ENCODE measurements at regions not wholly inside any gene's neighbourhood (a gene's known extent, or its start where the extent isn't known, plus 50 kb on each side); places are given as distances from the start of the nearest gene placed in this dataset.

DNA sequence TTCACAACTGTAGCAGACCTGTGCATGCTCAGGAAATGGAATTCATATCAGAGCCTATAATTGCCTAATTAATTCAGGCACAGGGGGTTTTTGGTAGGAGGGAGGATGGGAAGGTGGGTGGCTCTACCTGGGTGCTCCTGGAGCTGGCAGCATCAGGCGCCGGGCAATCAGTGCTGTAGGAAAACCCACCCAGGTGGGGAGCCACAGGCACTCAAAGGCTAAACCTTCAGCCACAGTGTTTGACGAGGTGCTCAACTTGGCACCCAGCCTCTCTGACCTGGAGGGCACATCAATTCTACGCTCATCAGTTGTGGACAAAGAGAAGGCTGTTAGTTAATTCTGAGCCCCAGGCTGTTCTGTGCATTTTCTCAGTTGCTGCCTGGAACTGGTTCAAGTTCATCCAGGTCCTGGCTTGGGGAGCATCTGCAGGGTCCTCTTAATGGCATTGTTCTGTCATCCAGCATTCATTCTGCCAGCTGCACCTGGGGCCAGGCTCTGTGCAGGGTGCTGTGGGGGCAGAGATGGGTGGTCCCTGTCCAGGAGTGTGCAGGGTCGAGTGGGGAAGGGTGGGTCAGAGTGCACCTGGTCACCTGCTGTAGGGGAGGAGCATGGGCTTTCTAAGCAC is 54.1 kb upstream of the NPTX2 start:
- no peak for TF ChIP-seq POLR2AphosphoS5 (IDR thresholded peaks at IDR 0.05)
- TF ChIP-seq, protein P1, sequence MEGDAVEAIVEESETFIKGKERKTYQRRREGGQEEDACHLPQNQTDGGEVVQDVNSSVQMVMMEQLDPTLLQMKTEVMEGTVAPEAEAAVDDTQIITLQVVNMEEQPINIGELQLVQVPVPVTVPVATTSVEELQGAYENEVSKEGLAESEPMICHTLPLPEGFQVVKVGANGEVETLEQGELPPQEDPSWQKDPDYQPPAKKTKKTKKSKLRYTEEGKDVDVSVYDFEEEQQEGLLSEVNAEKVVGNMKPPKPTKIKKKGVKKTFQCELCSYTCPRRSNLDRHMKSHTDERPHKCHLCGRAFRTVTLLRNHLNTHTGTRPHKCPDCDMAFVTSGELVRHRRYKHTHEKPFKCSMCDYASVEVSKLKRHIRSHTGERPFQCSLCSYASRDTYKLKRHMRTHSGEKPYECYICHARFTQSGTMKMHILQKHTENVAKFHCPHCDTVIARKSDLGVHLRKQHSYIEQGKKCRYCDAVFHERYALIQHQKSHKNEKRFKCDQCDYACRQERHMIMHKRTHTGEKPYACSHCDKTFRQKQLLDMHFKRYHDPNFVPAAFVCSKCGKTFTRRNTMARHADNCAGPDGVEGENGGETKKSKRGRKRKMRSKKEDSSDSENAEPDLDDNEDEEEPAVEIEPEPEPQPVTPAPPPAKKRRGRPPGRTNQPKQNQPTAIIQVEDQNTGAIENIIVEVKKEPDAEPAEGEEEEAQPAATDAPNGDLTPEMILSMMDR (IDR thresholded peaks at IDR 0.05): no peak

Measured in sigmoid colon (tissue), 4 donors.